GM13976 (cell line): ENCODE measurements at regions not wholly inside any gene's neighbourhood (a gene's known extent, or its start where the extent isn't known, plus 50 kb on each side); places are given as distances from the start of the nearest gene placed in this dataset.

Experiments used
- DNase-seq: peaks from one replicate; pipeline ENCODE4 v3.0.0; 2012; ENCODE audit warnings: low spot score
- CTCF ChIP-seq: IDR thresholded peaks from 2 replicates; pipeline ENCODE4 v1.5.1; 2012; ENCODE audit warnings: borderline replicate concordance, mild to moderate bottlenecking; ENCODE audit not compliant: insufficient read depth; ENCODE audit errors: extremely low read depth, missing control alignments, control extremely low read depth
- in situ Hi-C: fragments of 300-500 bp; cut with MboI; formaldehyde crosslinking; loops from one replicate; pipeline ENCODE4 v1.12.0; 2022; ENCODE audit warnings: low sequenced_read_pairs, mixed read lengths, inconsistent platforms; ENCODE audit not compliant: unreplicated experiment

GRCh38 chr2:64904413-64905329, 84.5 kb upstream of the SLC1A4 start:
- no peak for TF ChIP-seq CTCF
- no peak for DNase-seq
- in situ Hi-C loops: no loop called here

GRCh38 chr2:64905338-64906024, 83.7 kb upstream of the SLC1A4 start:
- no peak for TF ChIP-seq CTCF
- in situ Hi-C loops: no loop called here
- no peak for DNase-seq

- in situ Hi-C loops: no loop called here
- TF ChIP-seq CTCF: no peak
- DNase-seq: no peak
These were observed 82.2 kb upstream of the SLC1A4 start for GRCh38 chr2:64906853-64907536.

- DNase-seq: no peak
- TF ChIP-seq CTCF: no peak
- in situ Hi-C loops: no loop called here
These were observed 80.8 kb upstream of the SLC1A4 start for GRCh38 chr2:64908406-64908805.

GRCh38 chr2:64910523-64910922, 78.7 kb upstream of the SLC1A4 start:
- TF ChIP-seq CTCF: no peak
- in situ Hi-C loops: no loop called here
- no peak for DNase-seq

GRCh38 chr2:64910972-64911433, 78.2 kb upstream of the SLC1A4 start:
- no peak for TF ChIP-seq CTCF
- in situ Hi-C loops: no loop called here
- DNase-seq: no peak
